ENCODE measurements at regions not wholly inside any gene's neighbourhood (a gene's known extent, or its start where the extent isn't known, plus 50 kb on each side); places are given as distances from the start of the nearest gene placed in this dataset.
"Not testable (repeated sequence)": the region's sequence is repeated elsewhere in the genome, so short reads cannot be mapped to it uniquely, and the experiment has no call there.

- Mint-ChIP-seq H3K4me3 (ENCODE audit: unreplicated experiment) (no peak overlapping the region), H3K27me3 (ENCODE audit: unreplicated experiment) (no peaks in the 10 kb centered on the region), H3K9me3 (ENCODE audit: unreplicated experiment) (no peaks in the 10 kb centered on the region), H3K27ac (ENCODE audit: unreplicated experiment) (no peak overlapping the region), H3K36me3 (ENCODE audit: unreplicated experiment) (no peaks in the 10 kb centered on the region), H3K4me1 (ENCODE audit: low read depth, unreplicated experiment) (no peaks in the 10 kb centered on the region)
- DNase-seq: no peak
- no peak for TF ChIP-seq CTCF (IDR thresholded peaks at IDR 0.05; ENCODE audit: partially characterized antibody, unreplicated experiment)
Observed at GRCh38 chr6:103715269-103715668, 1144.5 kb downstream of the HACE1 start.

- H3K36me3 Mint-ChIP-seq (ENCODE audit: unreplicated experiment); H3K4me1 Mint-ChIP-seq (ENCODE audit: low read depth, unreplicated experiment); H3K27ac Mint-ChIP-seq (ENCODE audit: unreplicated experiment); H3K27me3 Mint-ChIP-seq (ENCODE audit: unreplicated experiment); H3K9me3 Mint-ChIP-seq (ENCODE audit: unreplicated experiment); H3K4me3 Mint-ChIP-seq (ENCODE audit: unreplicated experiment); DNase-seq: not testable (repeated sequence)
Observed at GRCh38 chr6:103709236-103709635, 1150.5 kb downstream of the HACE1 start.

GRCh38 chr6:103707596-103708325 lies 1152.0 kb downstream of the HACE1 start:
- no peaks in the 10 kb centered on the region for H3K27me3 Mint-ChIP-seq (ENCODE audit: unreplicated experiment)
- H3K27ac Mint-ChIP-seq (ENCODE audit: unreplicated experiment): no peak overlapping the region
- no peak overlapping the region for H3K4me3 Mint-ChIP-seq (ENCODE audit: unreplicated experiment)
- H3K9me3 Mint-ChIP-seq (ENCODE audit: unreplicated experiment): no peaks in the 10 kb centered on the region
- DNase-seq: no peak
- TF ChIP-seq CTCF (IDR thresholded peaks at IDR 0.05; ENCODE audit: partially characterized antibody, unreplicated experiment): no peak
- peaks cover 4% of the 10 kb centered on the region for H3K4me1 Mint-ChIP-seq (ENCODE audit: low read depth, unreplicated experiment)
- no peaks in the 10 kb centered on the region for H3K36me3 Mint-ChIP-seq (ENCODE audit: unreplicated experiment)

- H3K36me3 Mint-ChIP-seq (ENCODE audit: unreplicated experiment): no peaks in the 10 kb centered on the region
- H3K4me3 Mint-ChIP-seq (ENCODE audit: unreplicated experiment): no peak overlapping the region
- peaks cover 7% of the 10 kb centered on the region for H3K4me1 Mint-ChIP-seq (ENCODE audit: low read depth, unreplicated experiment)
- no peaks in the 10 kb centered on the region for H3K27me3 Mint-ChIP-seq (ENCODE audit: unreplicated experiment)
- no peak overlapping the region for H3K27ac Mint-ChIP-seq (ENCODE audit: unreplicated experiment)
- no peak for TF ChIP-seq CTCF (IDR thresholded peaks at IDR 0.05; ENCODE audit: partially characterized antibody, unreplicated experiment)
- DNase-seq: no peak
- no peaks in the 10 kb centered on the region for H3K9me3 Mint-ChIP-seq (ENCODE audit: unreplicated experiment)
Observed at GRCh38 chr6:103699769-103700168, 1160.0 kb downstream of the HACE1 start.

GRCh38 chr6:103687430-103687829 lies 1172.3 kb downstream of the HACE1 start:
- DNase-seq: no peak

More at GRCh38 chr6:103687430-103687829, 1172.3 kb downstream of the HACE1 start:
- H3K27ac Mint-ChIP-seq (ENCODE audit: unreplicated experiment): no peak overlapping the region
- H3K4me1 Mint-ChIP-seq (ENCODE audit: low read depth, unreplicated experiment): no peaks in the 10 kb centered on the region
- no peak for TF ChIP-seq CTCF (IDR thresholded peaks at IDR 0.05; ENCODE audit: partially characterized antibody, unreplicated experiment)
- H3K4me3 Mint-ChIP-seq (ENCODE audit: unreplicated experiment): no peak overlapping the region
- no peaks in the 10 kb centered on the region for H3K27me3 Mint-ChIP-seq (ENCODE audit: unreplicated experiment)
- no peaks in the 10 kb centered on the region for H3K36me3 Mint-ChIP-seq (ENCODE audit: unreplicated experiment)
- no peaks in the 10 kb centered on the region for H3K9me3 Mint-ChIP-seq (ENCODE audit: unreplicated experiment)

All from glutamatergic neuron (in vitro differentiated cells).